ENCODE measurements at regions not wholly inside any gene's neighbourhood (a gene's known extent, or its start where the extent isn't known, plus 50 kb on each side); places are given as distances from the start of the nearest gene placed in this dataset.

DNA sequence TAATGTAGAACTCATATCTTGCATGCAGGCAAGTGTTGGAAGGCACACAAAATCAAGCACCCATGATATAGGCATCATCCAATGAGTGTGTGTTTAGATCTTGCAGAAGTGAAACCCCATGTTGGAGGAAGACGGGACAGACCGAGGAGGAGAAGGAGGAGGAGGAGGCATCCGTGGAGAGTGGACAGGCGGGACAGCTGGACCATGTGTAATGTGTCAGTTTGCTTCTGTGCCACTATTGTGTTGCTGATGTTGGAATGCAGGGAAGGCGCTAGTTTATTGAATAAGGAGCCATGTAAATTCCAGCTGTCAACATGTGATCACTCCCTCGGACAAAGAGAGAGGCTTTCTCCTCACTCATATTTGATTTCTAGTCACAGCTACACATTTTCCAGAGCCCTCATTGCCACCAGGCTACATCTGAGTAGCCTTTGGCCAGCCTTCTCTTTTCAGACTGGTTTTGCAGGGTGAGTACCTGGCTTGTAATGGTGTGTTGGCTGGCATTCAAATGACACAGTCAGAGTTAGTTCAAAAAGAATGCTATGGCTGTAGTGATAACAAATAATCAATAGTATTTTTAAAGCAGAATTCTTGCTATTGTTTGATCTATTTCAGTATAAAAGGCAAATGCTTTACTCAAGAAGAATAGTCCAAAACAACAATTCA, 1037.6 kb upstream of the NR2F2 start:
- Histone ChIP-seq H4K20me1 (ENCODE audit: insufficient read depth, low read length) (no peaks in the 10 kb centered on the region), H3F3A (ENCODE audit: insufficient read depth, low read length) (no peaks in the 10 kb centered on the region), H3K36me3 (ENCODE audit: insufficient read depth, low read length) (no peaks in the 10 kb centered on the region), H3K9me3 (ENCODE audit: low read length) (no peaks in the 10 kb centered on the region), H3K9ac (ENCODE audit: low read length) (no peak overlapping the region), H3K4me3 (ENCODE audit: low read depth, low read length, poor library complexity, severe bottlenecking) (no peak overlapping the region), H3K27ac (ENCODE audit: low read depth, low read length, poor library complexity, severe bottlenecking) (no peak overlapping the region), H3K4me2 (ENCODE audit: low read length) (no peak overlapping the region), H3K9me2 (ENCODE audit: low read depth, low read length) (no peaks in the 10 kb centered on the region), H3K27me3 (ENCODE audit: insufficient read depth, low read length) (no peaks in the 10 kb centered on the region), H3K4me1 (ENCODE audit: insufficient read depth, low read length, severe bottlenecking) (no peaks in the 10 kb centered on the region), H3K79me2 (ENCODE audit: insufficient read depth, low read length) (no peaks in the 10 kb centered on the region), H2AFZ (ENCODE audit: low read length) (no peak overlapping the region)
- TF ChIP-seq, protein P1, sequence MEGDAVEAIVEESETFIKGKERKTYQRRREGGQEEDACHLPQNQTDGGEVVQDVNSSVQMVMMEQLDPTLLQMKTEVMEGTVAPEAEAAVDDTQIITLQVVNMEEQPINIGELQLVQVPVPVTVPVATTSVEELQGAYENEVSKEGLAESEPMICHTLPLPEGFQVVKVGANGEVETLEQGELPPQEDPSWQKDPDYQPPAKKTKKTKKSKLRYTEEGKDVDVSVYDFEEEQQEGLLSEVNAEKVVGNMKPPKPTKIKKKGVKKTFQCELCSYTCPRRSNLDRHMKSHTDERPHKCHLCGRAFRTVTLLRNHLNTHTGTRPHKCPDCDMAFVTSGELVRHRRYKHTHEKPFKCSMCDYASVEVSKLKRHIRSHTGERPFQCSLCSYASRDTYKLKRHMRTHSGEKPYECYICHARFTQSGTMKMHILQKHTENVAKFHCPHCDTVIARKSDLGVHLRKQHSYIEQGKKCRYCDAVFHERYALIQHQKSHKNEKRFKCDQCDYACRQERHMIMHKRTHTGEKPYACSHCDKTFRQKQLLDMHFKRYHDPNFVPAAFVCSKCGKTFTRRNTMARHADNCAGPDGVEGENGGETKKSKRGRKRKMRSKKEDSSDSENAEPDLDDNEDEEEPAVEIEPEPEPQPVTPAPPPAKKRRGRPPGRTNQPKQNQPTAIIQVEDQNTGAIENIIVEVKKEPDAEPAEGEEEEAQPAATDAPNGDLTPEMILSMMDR (IDR thresholded peaks at IDR 0.05; ENCODE audit: low read length) = no peak
- TF ChIP-seq EZH2 (IDR thresholded peaks at IDR 0.05; ENCODE audit: borderline replicate concordance, low read length) = no peak

DNA sequence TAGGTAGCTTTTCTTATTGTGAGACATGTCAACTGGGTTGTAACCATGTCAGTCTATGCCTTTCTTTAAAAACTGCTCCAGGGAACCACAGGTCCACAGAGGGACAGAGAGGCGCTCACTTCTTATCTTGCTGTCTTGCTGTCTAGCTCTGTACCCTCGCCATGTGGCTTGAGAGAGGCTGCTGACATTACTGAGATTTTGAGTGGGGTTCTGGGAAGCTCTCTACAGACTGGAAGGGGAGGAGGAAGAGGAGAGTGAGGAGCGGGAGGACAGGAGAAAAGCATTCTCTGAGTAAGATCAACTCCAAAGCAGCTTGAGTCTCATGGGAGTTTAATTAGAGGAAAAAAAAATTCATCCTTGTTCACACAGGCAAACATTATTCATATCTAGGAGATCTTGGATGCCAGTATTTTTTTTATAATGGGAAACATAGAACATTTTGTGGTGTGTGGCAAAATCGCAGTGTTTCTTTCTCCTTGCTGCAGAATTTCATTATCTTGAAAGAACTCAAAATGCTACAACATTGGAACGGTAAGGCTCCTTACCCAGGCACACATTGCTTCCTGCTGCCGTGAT, 1037.0 kb upstream of the NR2F2 start:
- Histone ChIP-seq H3K79me2 (ENCODE audit: insufficient read depth, low read length) (no peaks in the 10 kb centered on the region), H3K9me2 (ENCODE audit: low read depth, low read length) (no peaks in the 10 kb centered on the region), H3K27ac (ENCODE audit: low read depth, low read length, poor library complexity, severe bottlenecking) (no peak overlapping the region), H3K4me2 (ENCODE audit: low read length) (no peak overlapping the region), H4K20me1 (ENCODE audit: insufficient read depth, low read length) (no peaks in the 10 kb centered on the region), H3K9ac (ENCODE audit: low read length) (no peak overlapping the region), H3K4me3 (ENCODE audit: low read depth, low read length, poor library complexity, severe bottlenecking) (no peak overlapping the region), H3K27me3 (ENCODE audit: insufficient read depth, low read length) (no peaks in the 10 kb centered on the region), H3K36me3 (ENCODE audit: insufficient read depth, low read length) (no peaks in the 10 kb centered on the region), H3K9me3 (ENCODE audit: low read length) (no peaks in the 10 kb centered on the region), H2AFZ (ENCODE audit: low read length) (no peak overlapping the region), H3F3A (ENCODE audit: insufficient read depth, low read length) (no peaks in the 10 kb centered on the region), H3K4me1 (ENCODE audit: insufficient read depth, low read length, severe bottlenecking) (no peaks in the 10 kb centered on the region)
- no peak for TF ChIP-seq EZH2 (IDR thresholded peaks at IDR 0.05; ENCODE audit: borderline replicate concordance, low read length)
- TF ChIP-seq, protein P1 (IDR thresholded peaks at IDR 0.05; ENCODE audit: low read length) = no peak

DNA sequence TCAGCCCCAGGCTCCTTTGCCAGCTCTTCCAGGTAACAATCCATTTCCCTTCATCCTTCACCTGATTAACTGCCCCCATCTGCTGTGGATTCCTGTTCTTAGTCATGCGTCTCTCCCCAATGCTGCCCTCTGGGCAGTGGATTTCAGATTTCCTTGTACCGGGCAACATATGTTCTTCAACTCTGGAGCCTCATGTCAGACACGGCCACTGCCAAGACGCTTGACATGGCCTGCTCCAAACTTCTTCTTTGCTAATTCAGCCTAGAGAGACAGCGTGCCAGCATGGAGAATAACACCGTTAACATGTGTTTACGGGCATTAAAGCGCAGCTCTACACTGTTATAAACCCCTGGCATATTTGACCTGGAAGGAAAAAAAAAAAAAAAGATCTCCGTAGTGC, 1035.1 kb upstream of the NR2F2 start:
- Histone ChIP-seq H3K27ac (ENCODE audit: low read depth, low read length, poor library complexity, severe bottlenecking) (no peak overlapping the region), H3F3A (ENCODE audit: insufficient read depth, low read length) (no peaks in the 10 kb centered on the region), H3K9me3 (ENCODE audit: low read length) (no peaks in the 10 kb centered on the region), H2AFZ (ENCODE audit: low read length) (no peak overlapping the region), H3K27me3 (ENCODE audit: insufficient read depth, low read length) (no peaks in the 10 kb centered on the region), H3K9me2 (ENCODE audit: low read depth, low read length) (no peaks in the 10 kb centered on the region), H3K36me3 (ENCODE audit: insufficient read depth, low read length) (no peaks in the 10 kb centered on the region), H3K4me3 (ENCODE audit: low read depth, low read length, poor library complexity, severe bottlenecking) (no peak overlapping the region), H3K4me1 (ENCODE audit: insufficient read depth, low read length, severe bottlenecking) (no peaks in the 10 kb centered on the region), H3K79me2 (ENCODE audit: insufficient read depth, low read length) (no peaks in the 10 kb centered on the region), H3K4me2 (ENCODE audit: low read length) (no peak overlapping the region), H3K9ac (ENCODE audit: low read length) (no peak overlapping the region), H4K20me1 (ENCODE audit: insufficient read depth, low read length) (no peaks in the 10 kb centered on the region)
- TF ChIP-seq, protein P1 (IDR thresholded peaks at IDR 0.05; ENCODE audit: low read length) = no peak
- TF ChIP-seq EZH2 (IDR thresholded peaks at IDR 0.05; ENCODE audit: borderline replicate concordance, low read length) = no peak
